ENCODE measurements at regions not wholly inside any gene's neighbourhood (a gene's known extent, or its start where the extent isn't known, plus 50 kb on each side); places are given as distances from the start of the nearest gene placed in this dataset.

- H3K4me1 ChIP-seq (ENCODE audit: insufficient read depth, low read length), result no peaks in the 10 kb centered on the region
- no peaks in the 10 kb centered on the region for H3K36me3 ChIP-seq (ENCODE audit: insufficient read depth, low read depth, low read length)
- no peak overlapping the region for H3K4me3 ChIP-seq (ENCODE audit: low read length)
- H3K9me3 ChIP-seq (ENCODE audit: insufficient read depth, low read depth, low read length), result no peaks in the 10 kb centered on the region
- H3K27me3 ChIP-seq (ENCODE audit: insufficient read depth, low read length), result no peaks in the 10 kb centered on the region
- no peak overlapping the region for H3K9ac ChIP-seq (ENCODE audit: low read depth, low read length)
- no peak overlapping the region for H3K27ac ChIP-seq (ENCODE audit: low read length)
Observed at GRCh38 chr11:119886667-119887230, 157.7 kb upstream of the NECTIN1 start.

GRCh38 chr11:119885861-119886567 lies 157.0 kb upstream of the NECTIN1 start:
- Histone ChIP-seq H3K4me3 (ENCODE audit: low read length) (no peak overlapping the region), H3K4me1 (ENCODE audit: insufficient read depth, low read length) (no peaks in the 10 kb centered on the region), H3K9me3 (ENCODE audit: insufficient read depth, low read depth, low read length) (no peaks in the 10 kb centered on the region), H3K36me3 (ENCODE audit: insufficient read depth, low read depth, low read length) (no peaks in the 10 kb centered on the region), H3K9ac (ENCODE audit: low read depth, low read length) (no peak overlapping the region), H3K27me3 (ENCODE audit: insufficient read depth, low read length) (no peaks in the 10 kb centered on the region), H3K27ac (ENCODE audit: low read length) (no peak overlapping the region)

GRCh38 chr11:119885067-119885466 lies 156.1 kb upstream of the NECTIN1 start:
- no peak overlapping the region for H3K9ac ChIP-seq (ENCODE audit: low read depth, low read length)
- H3K27me3 ChIP-seq (ENCODE audit: insufficient read depth, low read length), result no peaks in the 10 kb centered on the region
- H3K27ac ChIP-seq (ENCODE audit: low read length), result no peak overlapping the region

GRCh38 chr11:119882316-119882715 lies 153.3 kb upstream of the NECTIN1 start:
- Histone ChIP-seq H3K4me3 (ENCODE audit: low read length) (no peak overlapping the region), H3K36me3 (ENCODE audit: insufficient read depth, low read depth, low read length) (no peaks in the 10 kb centered on the region)

More at GRCh38 chr11:119885067-119885466, 156.1 kb upstream of the NECTIN1 start:
- Histone ChIP-seq H3K9me3 (ENCODE audit: insufficient read depth, low read depth, low read length) (no peaks in the 10 kb centered on the region), H3K4me1 (ENCODE audit: insufficient read depth, low read length) (no peaks in the 10 kb centered on the region), H3K4me3 (ENCODE audit: low read length) (no peak overlapping the region), H3K36me3 (ENCODE audit: insufficient read depth, low read depth, low read length) (no peaks in the 10 kb centered on the region)

GRCh38 chr11:119880873-119881272 lies 151.9 kb upstream of the NECTIN1 start:
- Histone ChIP-seq H3K4me1 (ENCODE audit: insufficient read depth, low read length) (peaks cover 2% of the 10 kb centered on the region; the same call in 1 of the 2 replicates), H3K4me3 (ENCODE audit: low read length) (no peak overlapping the region), H3K27me3 (ENCODE audit: insufficient read depth, low read length) (no peaks in the 10 kb centered on the region), H3K9me3 (ENCODE audit: insufficient read depth, low read depth, low read length) (no peaks in the 10 kb centered on the region), H3K27ac (ENCODE audit: low read length) (no peak overlapping the region), H3K36me3 (ENCODE audit: insufficient read depth, low read depth, low read length) (no peaks in the 10 kb centered on the region), H3K9ac (ENCODE audit: low read depth, low read length) (no peak overlapping the region)

More at GRCh38 chr11:119882316-119882715, 153.3 kb upstream of the NECTIN1 start:
- Histone ChIP-seq H3K9me3 (ENCODE audit: insufficient read depth, low read depth, low read length) (no peaks in the 10 kb centered on the region), H3K4me1 (ENCODE audit: insufficient read depth, low read length) (no peaks in the 10 kb centered on the region; the same call in 1 of the 2 replicates), H3K27ac (ENCODE audit: low read length) (no peak overlapping the region), H3K27me3 (ENCODE audit: insufficient read depth, low read length) (no peaks in the 10 kb centered on the region), H3K9ac (ENCODE audit: low read depth, low read length) (no peak overlapping the region)

GRCh38 chr11:119880143-119880542 lies 151.1 kb upstream of the NECTIN1 start:
- H3K36me3 ChIP-seq (ENCODE audit: insufficient read depth, low read depth, low read length), result no peaks in the 10 kb centered on the region
- no peak overlapping the region for H3K27ac ChIP-seq (ENCODE audit: low read length)
- peaks cover 2% of the 10 kb centered on the region; the same call in 1 of the 2 replicates for H3K4me1 ChIP-seq (ENCODE audit: insufficient read depth, low read length)
- no peaks in the 10 kb centered on the region for H3K27me3 ChIP-seq (ENCODE audit: insufficient read depth, low read length)
- no peak overlapping the region for H3K9ac ChIP-seq (ENCODE audit: low read depth, low read length)
- no peak overlapping the region for H3K4me3 ChIP-seq (ENCODE audit: low read length)
- no peaks in the 10 kb centered on the region for H3K9me3 ChIP-seq (ENCODE audit: insufficient read depth, low read depth, low read length)

- Histone ChIP-seq H3K27ac (ENCODE audit: low read length) (no peak overlapping the region), H3K36me3 (ENCODE audit: insufficient read depth, low read depth, low read length) (no peaks in the 10 kb centered on the region), H3K4me3 (ENCODE audit: low read length) (no peak overlapping the region), H3K27me3 (ENCODE audit: insufficient read depth, low read length) (no peaks in the 10 kb centered on the region), H3K9ac (ENCODE audit: low read depth, low read length) (no peak overlapping the region), H3K9me3 (ENCODE audit: insufficient read depth, low read depth, low read length) (no peaks in the 10 kb centered on the region), H3K4me1 (ENCODE audit: insufficient read depth, low read length) (peaks cover 2% of the 10 kb centered on the region; the same call in 1 of the 2 replicates)
Observed at GRCh38 chr11:119878990-119879389, 150.0 kb upstream of the NECTIN1 start.

- Histone ChIP-seq H3K4me3 (ENCODE audit: low read length) (no peak overlapping the region), H3K4me1 (ENCODE audit: insufficient read depth, low read length) (peaks cover 2% of the 10 kb centered on the region; the same call in 1 of the 2 replicates), H3K36me3 (ENCODE audit: insufficient read depth, low read depth, low read length) (no peaks in the 10 kb centered on the region), H3K9me3 (ENCODE audit: insufficient read depth, low read depth, low read length) (no peaks in the 10 kb centered on the region), H3K9ac (ENCODE audit: low read depth, low read length) (no peak overlapping the region), H3K27me3 (ENCODE audit: insufficient read depth, low read length) (0 out of 2 replicates have a peak, but pooled peaks cover 9% of the 10 kb centered on the region), H3K27ac (ENCODE audit: low read length) (no peak overlapping the region)
Observed at GRCh38 chr11:119876841-119877240, 147.8 kb upstream of the NECTIN1 start.

- Histone ChIP-seq H3K4me1 (ENCODE audit: insufficient read depth, low read length) (peaks cover 2% of the 10 kb centered on the region; the same call in 1 of the 2 replicates), H3K4me3 (ENCODE audit: low read length) (no peak overlapping the region), H3K27me3 (ENCODE audit: insufficient read depth, low read length) (0 out of 2 replicates have a peak, but pooled peaks cover 9% of the 10 kb centered on the region), H3K36me3 (ENCODE audit: insufficient read depth, low read depth, low read length) (no peaks in the 10 kb centered on the region), H3K9me3 (ENCODE audit: insufficient read depth, low read depth, low read length) (no peaks in the 10 kb centered on the region), H3K9ac (ENCODE audit: low read depth, low read length) (no peak overlapping the region), H3K27ac (ENCODE audit: low read length) (no peak overlapping the region)
Observed at GRCh38 chr11:119875841-119876600, 147.0 kb upstream of the NECTIN1 start.

- Histone ChIP-seq H3K27ac (ENCODE audit: low read length) (no peak overlapping the region), H3K27me3 (ENCODE audit: insufficient read depth, low read length) (peaks cover 18% of the 10 kb centered on the region), H3K9me3 (ENCODE audit: insufficient read depth, low read depth, low read length) (no peaks in the 10 kb centered on the region), H3K4me1 (ENCODE audit: insufficient read depth, low read length) (peaks cover 2% of the 10 kb centered on the region; the same call in 1 of the 2 replicates), H3K4me3 (ENCODE audit: low read length) (no peak overlapping the region), H3K9ac (ENCODE audit: low read depth, low read length) (no peak overlapping the region), H3K36me3 (ENCODE audit: insufficient read depth, low read depth, low read length) (no peaks in the 10 kb centered on the region)
Observed at GRCh38 chr11:119874660-119875238, 145.7 kb upstream of the NECTIN1 start.

- Histone ChIP-seq H3K27ac (ENCODE audit: low read length) (no peak overlapping the region), H3K9ac (ENCODE audit: low read depth, low read length) (no peak overlapping the region)
Observed at GRCh38 chr11:119873761-119874421, 144.9 kb upstream of the NECTIN1 start.

More at GRCh38 chr11:119873761-119874421, 144.9 kb upstream of the NECTIN1 start:
- peaks cover 18% of the 10 kb centered on the region for H3K27me3 ChIP-seq (ENCODE audit: insufficient read depth, low read length)
- no peak overlapping the region for H3K4me3 ChIP-seq (ENCODE audit: low read length)
- H3K36me3 ChIP-seq (ENCODE audit: insufficient read depth, low read depth, low read length), result no peaks in the 10 kb centered on the region
- peaks cover 2% of the 10 kb centered on the region; the same call in 1 of the 2 replicates for H3K4me1 ChIP-seq (ENCODE audit: insufficient read depth, low read length)
- no peaks in the 10 kb centered on the region for H3K9me3 ChIP-seq (ENCODE audit: insufficient read depth, low read depth, low read length)

Measured in iPS-20b (cell line).